HG03520 (cell line): ENCODE measurements at regions not wholly inside any gene's neighbourhood (a gene's known extent, or its start where the extent isn't known, plus 50 kb on each side); places are given as distances from the start of the nearest gene placed in this dataset.
"Not testable (repeated sequence)": the region's sequence is repeated elsewhere in the genome, so short reads cannot be mapped to it uniquely, and the experiment has no call there.

ENCODE experiments used
- ATAC-seq: cut with Tn5 transposase; IDR thresholded peaks from one replicate; pipeline ENCODE4 v1.9.1; 2021; ENCODE audit warnings: mild to moderate bottlenecking, moderate library complexity; ENCODE audit not compliant: unreplicated experiment

DNA sequence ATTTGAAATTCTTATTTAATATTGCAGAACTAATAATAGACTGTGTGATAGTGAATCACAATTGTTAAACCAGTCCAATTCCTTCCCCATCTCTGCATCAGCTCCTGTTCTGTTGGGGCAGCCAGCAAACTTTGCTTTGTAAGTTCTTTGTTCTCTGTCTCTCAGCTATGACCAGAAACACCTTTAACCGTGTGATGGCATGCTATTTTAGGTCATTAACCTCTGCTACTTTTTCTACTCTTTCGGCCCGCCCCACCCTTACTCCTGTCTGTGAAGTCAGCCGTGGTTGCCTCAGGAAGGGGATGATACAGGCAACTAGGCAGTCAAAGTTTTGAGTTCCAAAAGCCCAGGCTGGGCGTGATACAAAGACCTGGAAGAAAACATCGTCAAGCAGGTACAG is 51.3 kb upstream of the EGFL6 start:
- no peak for ATAC-seq

GRCh38 chrX:13515211-13515930 is 54.0 kb upstream of the EGFL6 start:
- ATAC-seq = no peak

DNA sequence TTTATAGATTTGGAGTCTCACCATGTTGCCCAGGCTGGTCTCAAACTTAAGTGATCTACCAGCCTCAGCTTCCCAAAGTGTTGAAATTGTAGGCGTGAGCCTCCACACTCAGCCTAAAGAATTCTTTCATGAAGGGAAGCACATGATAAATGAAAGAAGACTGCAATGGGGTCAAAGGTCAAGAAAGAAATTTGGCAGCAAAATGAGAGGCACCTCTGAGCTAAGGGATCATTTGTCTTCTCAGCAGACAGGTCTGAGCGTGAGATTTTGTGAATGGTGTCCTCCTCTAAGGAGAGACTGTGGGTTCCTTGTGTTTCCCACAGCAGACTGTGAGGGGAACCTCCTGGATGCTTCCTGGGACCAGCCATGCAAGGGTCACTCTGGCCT is 57.5 kb upstream of the EGFL6 start:
- no peak for ATAC-seq

DNA sequence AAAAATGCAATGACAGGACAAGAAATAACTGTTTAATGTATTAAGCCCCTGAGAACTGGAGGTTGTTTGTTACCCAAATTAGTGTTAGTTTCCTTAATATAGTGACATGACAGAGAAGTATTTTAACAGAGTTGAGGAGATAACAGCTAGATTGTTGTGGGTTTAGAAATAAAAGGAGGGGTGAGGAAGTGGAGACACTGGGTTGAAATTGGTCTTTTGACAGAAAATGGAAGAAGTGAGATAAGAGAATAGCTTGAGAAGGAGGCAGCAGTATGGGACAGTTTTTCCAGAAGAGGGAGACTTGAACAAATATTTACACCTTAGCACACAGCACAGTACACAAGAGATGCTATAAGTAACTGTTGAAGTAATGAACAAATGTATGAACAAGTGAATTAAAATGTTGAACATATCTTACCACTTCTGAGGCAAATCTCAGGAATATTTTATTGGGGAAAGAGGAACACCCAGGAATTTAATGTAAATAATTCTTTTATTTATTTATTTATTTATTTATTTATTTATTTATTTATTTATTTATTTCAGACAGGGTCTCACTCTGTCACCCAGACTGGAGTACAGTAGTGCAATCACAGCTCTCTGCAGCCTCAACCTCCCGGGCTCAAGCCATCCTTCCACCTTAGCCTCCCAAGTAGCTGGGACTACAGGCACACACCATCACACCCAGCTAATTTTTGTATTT is 58.0 kb upstream of the EGFL6 start:
- no peak for ATAC-seq

GRCh38 chrX:13507893-13508292 is 61.5 kb upstream of the EGFL6 start:
- ATAC-seq = no peak

DNA sequence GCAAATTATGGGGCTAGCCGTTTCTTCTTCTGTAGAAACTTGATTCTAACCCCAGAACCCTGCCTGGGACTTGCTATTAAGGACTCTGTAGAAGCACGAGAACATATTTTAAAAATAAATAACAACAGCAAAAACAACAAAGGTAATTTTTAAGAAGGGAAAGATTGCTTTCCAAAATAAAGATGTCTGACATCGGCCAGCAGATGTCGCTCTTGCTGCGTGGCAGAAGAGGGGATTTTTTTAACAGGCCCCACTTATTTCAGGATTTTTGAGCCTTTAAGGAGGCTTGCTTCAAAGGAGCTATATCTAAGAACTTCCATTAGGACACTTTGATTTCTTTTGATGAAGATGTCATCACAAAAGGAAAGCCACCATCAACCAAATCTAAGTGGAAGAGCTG is 62.8 kb upstream of the EGFL6 start:
- ATAC-seq = no peak

- ATAC-seq = no peak
These were observed 66.8 kb upstream of the EGFL6 start for GRCh38 chrX:13502590-13502989.

- ATAC-seq = no peak
These were observed 69.7 kb upstream of the EGFL6 start for GRCh38 chrX:13499736-13500135.

- no peak for ATAC-seq
These were observed 71.2 kb upstream of the EGFL6 start for GRCh38 chrX:13498238-13498637.

GRCh38 chrX:13495232-13495631 is 74.2 kb upstream of the EGFL6 start:
- ATAC-seq = no peak

DNA sequence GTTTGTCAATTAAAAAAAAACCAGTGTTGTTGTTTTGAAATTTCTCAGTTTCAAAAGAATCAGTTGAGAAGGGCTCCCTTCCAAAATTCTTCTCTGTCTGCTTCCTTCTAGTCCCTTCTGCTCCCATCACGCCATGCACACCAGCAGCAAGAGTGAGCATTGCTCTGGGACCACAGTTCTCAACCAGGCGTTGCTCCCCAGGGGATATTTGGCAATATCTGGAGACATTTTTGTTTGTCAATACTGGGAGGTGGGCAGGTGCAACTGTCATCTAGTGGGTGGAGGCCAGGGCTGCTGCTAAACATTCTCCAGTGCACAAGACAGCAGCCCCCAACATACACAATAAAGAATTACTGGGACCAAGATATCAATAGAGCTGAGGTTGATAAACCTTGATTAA is 74.8 kb upstream of the EGFL6 start:
- no peak for ATAC-seq

DNA sequence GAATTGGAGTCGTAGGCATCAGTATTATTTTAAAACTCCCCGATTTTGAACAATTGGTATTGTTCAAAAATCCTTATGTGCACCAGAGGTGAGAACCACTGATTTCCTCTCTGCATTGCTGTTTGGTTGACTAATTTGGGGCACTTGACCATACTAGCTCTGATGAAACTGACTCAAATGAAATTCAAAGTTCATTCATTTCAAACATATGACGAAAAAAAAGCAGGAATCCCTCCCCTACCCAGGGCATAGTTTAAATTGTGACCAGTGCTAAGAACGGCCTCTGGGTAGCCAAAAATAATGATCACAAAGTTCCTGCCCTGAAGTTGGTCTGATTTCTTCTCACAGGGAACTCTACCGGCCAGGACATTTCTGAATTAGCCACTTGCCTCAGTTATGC is 75.7 kb upstream of the EGFL6 start:
- no peak for ATAC-seq

GRCh38 chrX:13492286-13492685 is 77.1 kb upstream of the EGFL6 start:
- no peak for ATAC-seq

- no peak for ATAC-seq
These were observed 78.3 kb upstream of the EGFL6 start for GRCh38 chrX:13491061-13491460.

DNA sequence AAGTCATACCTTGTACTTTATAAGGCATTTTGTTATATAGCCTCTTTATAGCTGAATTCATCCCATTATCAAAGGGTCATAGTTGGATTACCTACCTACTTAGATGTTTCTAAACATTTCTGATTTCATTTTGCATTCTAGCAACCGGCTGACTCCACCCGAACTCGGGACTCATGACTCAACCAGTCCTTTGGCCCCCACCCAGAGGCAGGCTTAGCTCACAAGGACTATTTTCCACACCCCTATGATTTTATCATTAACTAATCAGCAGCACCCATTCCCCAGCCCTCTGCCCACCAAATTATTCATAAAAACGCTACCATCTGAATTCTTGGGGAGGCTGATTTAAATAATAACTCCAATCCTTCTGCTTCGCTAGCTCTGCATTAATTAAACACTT is 79.9 kb upstream of the EGFL6 start:
- ATAC-seq = no peak

GRCh38 chrX:13487731-13488505 is 81.5 kb upstream of the EGFL6 start:
- ATAC-seq = peak; percentile 78

GRCh38 chrX:13485167-13485566 is 84.2 kb upstream of the EGFL6 start:
- no peak for ATAC-seq

- ATAC-seq = no peak
These were observed 85.6 kb upstream of the EGFL6 start for GRCh38 chrX:13483773-13484172.

DNA sequence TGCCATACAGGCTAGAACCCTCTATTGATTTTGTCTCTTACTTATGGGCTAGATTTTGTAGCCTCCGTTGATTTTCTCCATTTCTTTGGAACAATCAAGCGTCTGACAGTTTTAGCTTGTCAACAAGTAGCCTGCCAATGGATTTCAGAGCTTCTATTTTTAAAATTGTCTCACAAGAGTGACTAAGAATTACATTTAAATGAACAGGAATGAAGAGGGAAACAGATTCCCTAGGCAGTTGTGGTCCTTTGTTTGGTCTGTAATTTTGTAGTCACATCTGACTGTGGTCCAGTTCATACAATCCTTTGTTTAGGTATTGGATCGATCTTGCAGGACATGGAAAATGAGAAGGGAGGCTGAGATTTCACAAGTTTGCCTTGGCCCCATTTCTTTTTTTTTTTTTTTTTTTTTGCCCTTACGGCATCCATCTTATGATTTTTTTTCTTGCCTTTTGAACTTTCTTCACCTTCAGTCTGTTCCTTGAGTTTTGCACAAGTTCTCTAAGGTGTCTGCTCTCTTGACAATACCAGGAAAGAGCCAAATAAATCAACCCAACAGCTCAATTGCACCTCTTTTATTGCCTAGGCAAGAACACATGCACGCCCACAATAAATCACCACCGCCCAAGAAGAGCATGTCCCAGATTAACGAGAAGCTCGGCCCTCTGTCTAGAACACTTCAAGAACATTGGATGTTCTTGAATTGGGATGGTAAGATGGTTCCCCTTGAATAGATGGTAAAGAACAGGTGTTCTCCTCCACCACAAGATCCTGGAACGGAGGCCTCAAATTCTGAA is 86.5 kb upstream of the EGFL6 start:
- no peak for ATAC-seq

- not testable (repeated sequence) for ATAC-seq
These were observed 88.6 kb upstream of the EGFL6 start for GRCh38 chrX:13480780-13481179.

DNA sequence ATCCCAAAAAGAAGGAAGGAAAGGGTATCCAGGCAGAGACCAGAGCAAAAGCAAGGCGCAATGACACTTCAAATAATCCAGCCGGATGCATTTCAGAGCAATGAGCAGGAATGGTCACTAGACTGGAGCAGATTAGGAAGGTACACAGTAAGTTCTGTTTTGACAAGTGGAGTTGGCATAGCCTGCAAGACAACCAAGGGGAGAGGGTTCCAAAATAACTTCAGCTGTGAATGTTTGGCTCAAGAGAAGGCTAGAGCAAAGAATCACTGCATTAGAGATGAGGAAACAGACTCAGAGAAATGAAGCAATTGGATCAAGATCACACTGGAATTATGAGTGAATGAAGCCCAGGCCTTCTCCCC is 90.0 kb upstream of the EGFL6 start:
- no peak for ATAC-seq
